ENCODE measurements at regions not wholly inside any gene's neighbourhood (a gene's known extent, or its start where the extent isn't known, plus 50 kb on each side); places are given as distances from the start of the nearest gene placed in this dataset.
A peak's percentile ranks its signal among the peaks of the same experiment; 100 is the strongest.

GRCh38 chr6:105907301-105907700, 178.8 kb upstream of the PRDM1 start:
- Histone ChIP-seq H3K27ac (replicated peaks) (no peak overlapping the region), H3K4me3 (no peak overlapping the region), H3K9me3 (replicated peaks) (no peaks in the 10 kb centered on the region), H3K4me1 (peaks cover 14% of the 10 kb centered on the region), H3K36me3 (no peaks in the 10 kb centered on the region), H3K27me3 (ENCODE audit: low read depth) (no peaks in the 10 kb centered on the region)
- intact Hi-C loops (cut with micrococcal nuclease), result no loop called here
- no peak for DNase-seq
- no peak for TF ChIP-seq CTCF (IDR thresholded peaks at IDR 0.05; ENCODE audit: borderline replicate concordance)

DNA sequence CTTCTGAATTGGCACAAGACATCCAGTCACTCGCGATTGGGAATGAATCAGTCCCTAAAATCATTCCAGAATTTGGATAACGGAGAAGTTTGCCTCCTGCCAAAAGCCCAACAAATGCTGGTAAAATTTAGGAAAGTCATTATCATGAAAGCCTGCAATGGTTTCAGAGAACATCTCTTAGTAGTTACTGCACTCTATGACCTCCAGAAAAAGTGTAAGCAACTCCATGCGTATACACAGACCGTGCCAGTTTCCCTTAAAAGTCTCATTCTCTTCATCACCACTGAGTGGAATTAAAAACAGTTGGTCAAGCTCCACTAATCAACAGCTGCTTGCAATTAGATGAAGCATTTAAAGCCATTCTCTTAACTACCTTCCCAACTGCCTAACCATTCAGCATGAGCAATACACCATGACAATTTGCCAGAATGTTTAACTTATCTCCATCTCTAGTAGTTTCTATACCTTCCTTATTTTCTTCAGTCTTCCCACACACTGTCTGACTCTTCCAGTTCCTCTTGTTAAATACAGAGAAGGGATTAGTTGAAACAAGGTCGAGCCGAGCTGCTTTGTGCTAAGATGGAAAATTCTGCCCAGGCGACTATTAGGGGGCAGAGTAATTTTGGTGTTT, 183.6 kb upstream of the PRDM1 start:
- intact Hi-C loops (cut with micrococcal nuclease), result no loop called here
- H3K36me3 ChIP-seq, result no peaks in the 10 kb centered on the region
- no peak overlapping the region for H3K27ac ChIP-seq (replicated peaks)
- no peak overlapping the region for H3K4me3 ChIP-seq
- H3K4me1 ChIP-seq, result peaks cover 6% of the 10 kb centered on the region
- no peak for DNase-seq
- no peaks in the 10 kb centered on the region for H3K27me3 ChIP-seq (ENCODE audit: low read depth)
- no peaks in the 10 kb centered on the region for H3K9me3 ChIP-seq (replicated peaks)
- no peak for TF ChIP-seq CTCF (IDR thresholded peaks at IDR 0.05; ENCODE audit: borderline replicate concordance)

- intact Hi-C loops (cut with micrococcal nuclease), result no loop called here
Measured at GRCh38 chr6:105901583-105901982, 184.6 kb upstream of the PRDM1 start.

DNA sequence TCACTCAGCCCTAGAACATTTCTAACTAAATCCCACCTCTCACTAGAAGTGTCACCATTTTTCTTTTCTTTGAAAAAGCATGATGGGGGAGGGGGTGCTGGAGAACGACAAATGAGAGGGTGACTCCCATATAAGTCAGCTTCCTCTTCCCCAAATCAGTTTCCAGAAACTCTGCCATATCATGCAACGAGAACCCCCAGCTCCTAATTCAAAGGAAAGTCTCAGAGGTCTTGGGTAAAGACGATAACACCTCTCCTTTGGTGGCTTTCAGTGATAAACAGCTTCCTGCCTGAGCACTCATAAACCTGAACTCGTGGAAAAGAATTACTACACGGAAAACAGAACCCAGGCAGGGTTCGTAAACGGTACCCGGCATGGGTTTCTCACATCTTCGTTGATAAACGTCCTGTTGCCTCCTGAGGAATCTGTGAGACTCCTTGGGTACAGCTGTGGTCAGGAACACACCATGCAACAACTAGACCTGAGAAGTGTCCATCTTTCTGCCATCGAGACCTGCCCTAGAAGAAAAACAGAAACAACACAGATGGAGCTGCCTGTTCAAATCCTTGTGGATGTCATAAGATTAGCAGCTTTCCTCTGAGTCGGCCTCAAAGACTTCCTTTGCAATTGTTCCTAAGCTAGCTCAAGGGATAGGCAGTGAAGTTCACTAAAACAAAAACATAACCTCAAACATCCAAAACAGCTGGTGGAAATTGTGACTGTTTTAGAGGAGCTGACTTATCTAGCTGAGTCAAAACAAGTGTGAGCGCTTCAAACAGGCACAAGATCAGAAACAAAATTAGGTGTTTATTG, 185.8 kb upstream of the PRDM1 start:
- DNase-seq, result no peak
- Histone ChIP-seq H3K27me3 (ENCODE audit: low read depth) (no peaks in the 10 kb centered on the region), H3K36me3 (no peaks in the 10 kb centered on the region), H3K4me1 (peaks cover 6% of the 10 kb centered on the region), H3K4me3 (no peak overlapping the region), H3K27ac (replicated peaks) (peak overlapping the region; percentile 31), H3K9me3 (replicated peaks) (no peaks in the 10 kb centered on the region)
- no peak for TF ChIP-seq CTCF (IDR thresholded peaks at IDR 0.05; ENCODE audit: borderline replicate concordance)
- intact Hi-C loops (cut with micrococcal nuclease), result no loop called here

More at GRCh38 chr6:105901583-105901982, 184.6 kb upstream of the PRDM1 start:
- Histone ChIP-seq H3K4me3 (no peak overlapping the region), H3K27ac (replicated peaks) (no peak overlapping the region), H3K27me3 (ENCODE audit: low read depth) (no peaks in the 10 kb centered on the region), H3K36me3 (no peaks in the 10 kb centered on the region), H3K9me3 (replicated peaks) (no peaks in the 10 kb centered on the region), H3K4me1 (peaks cover 6% of the 10 kb centered on the region)
- TF ChIP-seq CTCF (IDR thresholded peaks at IDR 0.05; ENCODE audit: borderline replicate concordance), result no peak
- no peak for DNase-seq

DNA sequence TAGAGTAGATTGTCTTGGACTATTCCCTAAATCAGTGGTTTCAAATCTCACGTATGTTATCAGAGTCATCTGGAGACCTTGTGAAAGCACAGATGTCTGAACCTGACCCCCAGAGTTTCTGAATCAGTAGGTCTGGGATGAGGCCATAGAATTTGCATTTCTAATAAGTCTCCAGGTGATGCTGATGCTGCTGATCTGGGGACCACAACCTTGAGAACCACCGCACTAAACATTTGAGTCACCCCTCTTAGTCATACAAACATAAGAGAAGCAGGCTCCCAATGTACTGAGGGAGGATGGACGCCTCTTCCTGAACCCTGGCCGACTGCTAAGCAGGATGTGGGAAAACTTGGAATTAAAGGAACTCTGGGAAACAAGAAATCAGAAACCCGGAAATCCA, 187.8 kb upstream of the PRDM1 start:
- no peak for TF ChIP-seq CTCF (IDR thresholded peaks at IDR 0.05; ENCODE audit: borderline replicate concordance)
- Histone ChIP-seq H3K4me1 (peaks cover 6% of the 10 kb centered on the region), H3K27me3 (ENCODE audit: low read depth) (no peaks in the 10 kb centered on the region), H3K27ac (replicated peaks) (no peak overlapping the region), H3K36me3 (no peaks in the 10 kb centered on the region), H3K9me3 (replicated peaks) (no peaks in the 10 kb centered on the region), H3K4me3 (no peak overlapping the region)
- intact Hi-C loops (cut with micrococcal nuclease), result no loop called here
- no peak for DNase-seq

All from left ventricle myocardium inferior (tissue), 1 donor.